ENCODE measurements at regions not wholly inside any gene's neighbourhood (a gene's known extent, or its start where the extent isn't known, plus 50 kb on each side); places are given as distances from the start of the nearest gene placed in this dataset.

- Histone ChIP-seq H3K79me2 (ENCODE audit: insufficient read depth) (no peaks in the 10 kb centered on the region), H3K36me3 (replicated peaks in 1 of 2; ENCODE audit: control insufficient read depth in 1 of 2, insufficient read depth in 2 of 2, low read length in 1 of 2) (no peaks in the 10 kb centered on the region), H3K4me1 (ENCODE audit: control insufficient read depth in 1 of 2, insufficient read depth in 2 of 2, low read depth in 1 of 2, low read length in 1 of 2) (peaks cover 0 to 14% of the 10 kb centered on the region in 2 experiments; a peak in 1 of 4 replicates), H3K4me2 (no peak overlapping the region), H3K9me3 (0 out of 2 replicates have a peak, but pooled peaks cover 8% of the 10 kb centered on the region), H3F3A (replicated peaks; ENCODE audit: insufficient read depth) (peaks cover 19% of the 10 kb centered on the region), H3K4me3 (ENCODE audit: low read depth in 2 of 2, low read length in 1 of 2) (no peak overlapping the region), H2AFZ (ENCODE audit: low read depth) (no peak overlapping the region), H3K9me2 (no peaks in the 10 kb centered on the region), H3K27ac (ENCODE audit: low read depth in 2 of 2, low read length in 1 of 2) (no peak overlapping the region), H3K27me3 (ENCODE audit: insufficient read depth) (no peaks in the 10 kb centered on the region), H4K20me1 (ENCODE audit: insufficient read depth) (no peaks in the 10 kb centered on the region), H3K9ac (no peak overlapping the region)
- TF ChIP-seq FOSL2 (IDR thresholded peaks at IDR 0.05; ENCODE audit: borderline replicate concordance, low read depth) (no peak), PBX3 (IDR thresholded peaks at IDR 0.05) (no peak), RXRA (IDR thresholded peaks at IDR 0.05; ENCODE audit: borderline replicate concordance, low read depth) (no peak), TAF1 (IDR thresholded peaks at IDR 0.05; ENCODE audit: borderline replicate concordance, low read depth, low read length) (no peak), RCOR1 (IDR thresholded peaks at IDR 0.05; ENCODE audit: low read length) (no peak), ELF1 (IDR thresholded peaks at IDR 0.05) (no peak), GATA2 (CRISPR knock-in tag; IDR thresholded peaks at IDR 0.05) (no peak), SMC3 (IDR thresholded peaks at IDR 0.05; ENCODE audit: low read depth, low read length) (no peak), USF1 (IDR thresholded peaks at IDR 0.05; ENCODE audit: borderline replicate concordance, low read depth) (no peak), EZH2phosphoT487 (IDR thresholded peaks at IDR 0.05; ENCODE audit: borderline replicate concordance, low read depth) (no peak), JUND (IDR thresholded peaks at IDR 0.05) (no peak), RAD21 (IDR thresholded peaks at IDR 0.05; ENCODE audit: low read length) (no peak), GABPA (IDR thresholded peaks at IDR 0.05; ENCODE audit: low read depth) (no peak), POLR2AphosphoS5 (IDR thresholded peaks at IDR 0.05; ENCODE audit: low read depth, low read length) (no peak)
- ChIA-PET POLR2A (no interaction called here), CTCF (interaction anchor here (0.7 kb wide), 1 partner anchor 85 kb away, joined by 3 read pairs; no protein-coding TSS in a partner anchor)
- 85% methylated on average over 2 of the region's 2 CpGs for WGBS (ENCODE audit: low lambda C conversion rate)
- DNase-seq, result no peak
Measured at GRCh38 chr12:114931025-114931424, 247.1 kb upstream of the TBX3 start.

GRCh38 chr12:114926341-114926740 lies 242.4 kb upstream of the TBX3 start:
- H3K36me3 ChIP-seq (replicated peaks in 1 of 2; ENCODE audit: control insufficient read depth in 1 of 2, insufficient read depth in 2 of 2, low read length in 1 of 2), result no peaks in the 10 kb centered on the region
- no peak overlapping the region for H3K4me3 ChIP-seq (ENCODE audit: low read depth in 2 of 2, low read length in 1 of 2)
- H3K9me3 ChIP-seq, result 0 out of 2 replicates have a peak, but pooled peaks cover 8% of the 10 kb centered on the region
- H3K4me2 ChIP-seq, result no peak overlapping the region
- ChIA-PET CTCF (interaction anchor here (1.4 kb wide), 1 partner anchor 9 kb away, joined by 3 read pairs; no protein-coding TSS in a partner anchor), POLR2A (no interaction called here)
- H3K27me3 ChIP-seq (ENCODE audit: insufficient read depth), result no peaks in the 10 kb centered on the region
- TF ChIP-seq TEAD4 (IDR thresholded peaks at IDR 0.05; ENCODE audit: borderline replicate concordance, insufficient read depth), result no peak
- TF ChIP-seq USF1 (IDR thresholded peaks at IDR 0.05; ENCODE audit: borderline replicate concordance, low read depth), result no peak
- TF ChIP-seq USF2 (IDR thresholded peaks at IDR 0.05; ENCODE audit: borderline replicate concordance, low read depth, low read length), result no peak
- no peak for TF ChIP-seq JUND (IDR thresholded peaks at IDR 0.05)
- H4K20me1 ChIP-seq (ENCODE audit: insufficient read depth), result no peaks in the 10 kb centered on the region
- H2AFZ ChIP-seq (ENCODE audit: low read depth), result no peak overlapping the region
- DNase-seq, result no peak
- no peaks in the 10 kb centered on the region for H3K79me2 ChIP-seq (ENCODE audit: insufficient read depth)
- H3K27ac ChIP-seq (ENCODE audit: low read depth in 2 of 2, low read length in 1 of 2), result no peak overlapping the region
- H3K9ac ChIP-seq, result no peak overlapping the region
- no peaks in the 10 kb centered on the region for H3K9me2 ChIP-seq
- H3K4me1 ChIP-seq (ENCODE audit: control insufficient read depth in 1 of 2, insufficient read depth in 2 of 2, low read depth in 1 of 2, low read length in 1 of 2), result no peaks in the 10 kb centered on the region
- H3F3A ChIP-seq (replicated peaks; ENCODE audit: insufficient read depth), result no peaks in the 10 kb centered on the region
- WGBS (ENCODE audit: low lambda C conversion rate), result 85% methylated on average over 6 of the region's 6 CpGs

Measured in SK-N-SH (cell line).